ENCODE measurements at regions not wholly inside any gene's neighbourhood (a gene's known extent, or its start where the extent isn't known, plus 50 kb on each side); places are given as distances from the start of the nearest gene placed in this dataset.

DNA sequence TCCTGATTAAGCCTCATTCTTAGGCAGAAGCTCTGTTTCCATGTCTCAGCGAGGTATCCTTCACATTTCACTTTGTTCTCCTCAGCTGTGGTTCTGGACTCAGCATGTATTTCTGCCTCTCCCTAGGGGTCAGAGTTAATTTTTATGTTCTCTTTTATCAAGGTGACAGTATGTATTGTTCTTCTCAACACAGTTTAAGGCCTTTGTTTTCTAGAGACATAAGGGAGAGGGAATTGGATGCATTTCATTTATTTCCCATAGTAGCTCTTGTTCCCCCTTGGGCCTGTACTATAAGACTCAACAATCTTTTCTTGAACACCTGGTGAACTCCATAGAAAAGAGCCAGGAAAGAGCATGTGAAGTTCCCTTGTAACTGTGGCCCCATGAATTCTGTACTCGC is 214.3 kb downstream of the ZWINT start:
- in situ Hi-C loops (cut with MboI; ENCODE audit: low pct_ligation_motif_present in 1 of 4, low pct_unique_long_range_greater_than_20kb in 1 of 4, low sequenced_read_pairs in 3 of 4) (no loop called here), intact Hi-C loops (cut with DNase I; ENCODE audit: low total_unique reads) (no loop called here)
- no peak for DNase-seq
- Histone ChIP-seq H3K36me3 (no peaks in the 10 kb centered on the region), H3K27ac (no peak overlapping the region), H3K4me3 (no peak overlapping the region), H3K4me1 (no peaks in the 10 kb centered on the region), H3K27me3 (no peaks in the 10 kb centered on the region), H3K9me3 (no peaks in the 10 kb centered on the region)
- 91 to 100% methylated on average over 1 to 2 of the region's 2 CpGs for WGBS, 2 donors (ENCODE audit: low coverage in 1 of 2)
- TF ChIP-seq EP300 (IDR thresholded peaks at IDR 0.05; ENCODE audit: low read depth): no peak
- no peak for TF ChIP-seq CTCF (IDR thresholded peaks at IDR 0.05)
- TF ChIP-seq POLR2AphosphoS5 (IDR thresholded peaks at IDR 0.05): no peak
- no peak for TF ChIP-seq POLR2A (IDR thresholded peaks at IDR 0.05)

- TF ChIP-seq CTCF (IDR thresholded peaks at IDR 0.05): no peak
- no peak for TF ChIP-seq POLR2A (IDR thresholded peaks at IDR 0.05)
- TF ChIP-seq POLR2AphosphoS5 (IDR thresholded peaks at IDR 0.05): no peak
- no peak for TF ChIP-seq EP300 (IDR thresholded peaks at IDR 0.05; ENCODE audit: low read depth)
- Histone ChIP-seq H3K9me3 (no peaks in the 10 kb centered on the region), H3K4me1 (no peaks in the 10 kb centered on the region), H3K27ac (no peak overlapping the region), H3K4me3 (no peak overlapping the region), H3K36me3 (no peaks in the 10 kb centered on the region), H3K27me3 (no peaks in the 10 kb centered on the region)
- intact Hi-C loops (cut with DNase I; ENCODE audit: low total_unique reads) (no loop called here), in situ Hi-C loops (cut with MboI; ENCODE audit: low pct_ligation_motif_present in 1 of 4, low pct_unique_long_range_greater_than_20kb in 1 of 4, low sequenced_read_pairs in 3 of 4) (no loop called here)
- no peak for DNase-seq
- 65 to 83% methylated on average over 1 of the region's 1 CpG for WGBS, 2 donors (ENCODE audit: low coverage in 1 of 2)
These were observed 218.8 kb downstream of the ZWINT start for GRCh38 chr10:56142092-56142728.

GRCh38 chr10:56139405-56139804 is 221.7 kb downstream of the ZWINT start:
- Histone ChIP-seq H3K36me3 (no peaks in the 10 kb centered on the region), H3K4me3 (no peak overlapping the region), H3K4me1 (no peaks in the 10 kb centered on the region), H3K27me3 (no peaks in the 10 kb centered on the region), H3K9me3 (no peaks in the 10 kb centered on the region), H3K27ac (no peak overlapping the region)
- no peak for TF ChIP-seq POLR2A (IDR thresholded peaks at IDR 0.05)
- TF ChIP-seq EP300 (IDR thresholded peaks at IDR 0.05; ENCODE audit: low read depth): no peak
- TF ChIP-seq CTCF (IDR thresholded peaks at IDR 0.05): no peak
- TF ChIP-seq POLR2AphosphoS5 (IDR thresholded peaks at IDR 0.05): no peak
- intact Hi-C loops (cut with DNase I; ENCODE audit: low total_unique reads): no loop called here
- in situ Hi-C loops (cut with MboI; ENCODE audit: low pct_ligation_motif_present in 1 of 4, low pct_unique_long_range_greater_than_20kb in 1 of 4, low sequenced_read_pairs in 3 of 4): no loop called here
- 20 to 25% methylated on average over 4 of the region's 4 CpGs for WGBS, 2 donors (ENCODE audit: low coverage in 1 of 2)
- DNase-seq: no peak

DNA sequence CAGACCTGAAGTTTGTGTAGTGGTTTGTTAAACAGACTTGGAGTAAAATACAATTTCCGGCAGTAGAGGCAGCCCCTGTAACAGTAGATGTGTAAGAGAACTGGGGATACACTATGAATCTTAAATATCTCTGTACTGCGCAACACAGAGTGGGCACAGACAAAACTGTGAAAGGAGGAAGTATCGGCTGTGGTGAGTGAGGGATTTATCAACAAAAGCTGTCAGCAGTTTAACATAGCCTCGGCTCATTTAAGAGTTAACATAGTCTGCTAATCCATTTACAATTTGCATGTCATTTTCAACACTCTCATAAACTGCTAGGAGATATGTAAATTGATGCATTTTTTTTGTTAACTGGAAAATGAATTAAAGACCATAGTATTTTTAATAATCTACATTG is 225.2 kb downstream of the ZWINT start:
- 45 to 58% methylated on average over 4 of the region's 4 CpGs for WGBS, 2 donors (ENCODE audit: low coverage in 1 of 2)
- intact Hi-C loops (cut with DNase I; ENCODE audit: low total_unique reads): no loop called here

GRCh38 chr10:56123247-56123646 is 237.8 kb downstream of the ZWINT start:
- TF ChIP-seq POLR2A (IDR thresholded peaks at IDR 0.05) (no peak), POLR2AphosphoS5 (IDR thresholded peaks at IDR 0.05) (no peak), EP300 (IDR thresholded peaks at IDR 0.05; ENCODE audit: low read depth) (no peak), CTCF (IDR thresholded peaks at IDR 0.05) (no peak)
- 36 to 50% methylated on average over 1 of the region's 1 CpG for WGBS, 2 donors (ENCODE audit: low coverage in 1 of 2)
- in situ Hi-C loops (cut with MboI; ENCODE audit: low pct_ligation_motif_present in 1 of 4, low pct_unique_long_range_greater_than_20kb in 1 of 4, low sequenced_read_pairs in 3 of 4): no loop called here
- Histone ChIP-seq H3K9me3 (no peaks in the 10 kb centered on the region), H3K27me3 (no peaks in the 10 kb centered on the region), H3K4me1 (no peaks in the 10 kb centered on the region), H3K36me3 (no peaks in the 10 kb centered on the region), H3K4me3 (no peak overlapping the region), H3K27ac (no peak overlapping the region)
- intact Hi-C loops (cut with DNase I; ENCODE audit: low total_unique reads): no loop called here
- no peak for DNase-seq

More for the DNA sequence above, 225.2 kb downstream of the ZWINT start:
- no peak overlapping the region for H3K4me3 ChIP-seq
- no peaks in the 10 kb centered on the region for H3K36me3 ChIP-seq
- in situ Hi-C loops (cut with MboI; ENCODE audit: low pct_ligation_motif_present in 1 of 4, low pct_unique_long_range_greater_than_20kb in 1 of 4, low sequenced_read_pairs in 3 of 4): no loop called here
- no peak overlapping the region for H3K27ac ChIP-seq
- no peaks in the 10 kb centered on the region for H3K4me1 ChIP-seq
- DNase-seq: no peak
- TF ChIP-seq EP300 (IDR thresholded peaks at IDR 0.05; ENCODE audit: low read depth) (no peak), POLR2AphosphoS5 (IDR thresholded peaks at IDR 0.05) (no peak), POLR2A (IDR thresholded peaks at IDR 0.05) (no peak)
- H3K9me3 ChIP-seq: no peaks in the 10 kb centered on the region
- no peaks in the 10 kb centered on the region for H3K27me3 ChIP-seq
